ENCODE measurements at regions not wholly inside any gene's neighbourhood (a gene's known extent, or its start where the extent isn't known, plus 50 kb on each side); places are given as distances from the start of the nearest gene placed in this dataset.

DNA sequence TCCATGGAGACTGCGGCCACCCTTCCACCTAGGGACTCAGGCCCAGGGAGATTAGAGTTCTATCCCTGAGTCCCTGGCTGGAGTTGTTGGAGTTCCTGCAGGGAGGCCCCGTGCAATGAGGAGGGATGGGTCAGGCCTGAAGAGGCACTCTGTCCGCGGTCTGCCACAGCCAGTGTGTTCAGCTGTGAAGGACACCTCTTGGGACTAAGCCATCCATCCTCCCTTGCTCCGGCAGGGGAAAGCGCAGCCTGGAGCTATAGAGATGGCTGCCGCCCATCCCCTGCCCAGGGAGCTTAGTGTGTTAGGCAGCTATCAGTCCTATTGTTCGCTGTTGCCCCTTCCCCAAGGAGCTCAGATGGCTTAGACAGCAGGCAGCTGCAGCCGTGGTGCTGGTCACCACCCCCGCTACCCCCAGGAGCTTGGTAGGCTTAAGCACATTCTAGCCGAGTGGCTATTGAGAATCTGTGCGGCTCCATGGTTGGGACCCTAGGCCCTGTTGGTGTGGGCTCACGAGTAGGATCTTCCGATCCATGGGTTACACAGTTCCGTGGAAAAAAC is 141.3 kb downstream of the CYB561 start:
- TF ChIP-seq, protein P1, sequence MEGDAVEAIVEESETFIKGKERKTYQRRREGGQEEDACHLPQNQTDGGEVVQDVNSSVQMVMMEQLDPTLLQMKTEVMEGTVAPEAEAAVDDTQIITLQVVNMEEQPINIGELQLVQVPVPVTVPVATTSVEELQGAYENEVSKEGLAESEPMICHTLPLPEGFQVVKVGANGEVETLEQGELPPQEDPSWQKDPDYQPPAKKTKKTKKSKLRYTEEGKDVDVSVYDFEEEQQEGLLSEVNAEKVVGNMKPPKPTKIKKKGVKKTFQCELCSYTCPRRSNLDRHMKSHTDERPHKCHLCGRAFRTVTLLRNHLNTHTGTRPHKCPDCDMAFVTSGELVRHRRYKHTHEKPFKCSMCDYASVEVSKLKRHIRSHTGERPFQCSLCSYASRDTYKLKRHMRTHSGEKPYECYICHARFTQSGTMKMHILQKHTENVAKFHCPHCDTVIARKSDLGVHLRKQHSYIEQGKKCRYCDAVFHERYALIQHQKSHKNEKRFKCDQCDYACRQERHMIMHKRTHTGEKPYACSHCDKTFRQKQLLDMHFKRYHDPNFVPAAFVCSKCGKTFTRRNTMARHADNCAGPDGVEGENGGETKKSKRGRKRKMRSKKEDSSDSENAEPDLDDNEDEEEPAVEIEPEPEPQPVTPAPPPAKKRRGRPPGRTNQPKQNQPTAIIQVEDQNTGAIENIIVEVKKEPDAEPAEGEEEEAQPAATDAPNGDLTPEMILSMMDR (IDR thresholded peaks at IDR 0.05; ENCODE audit: low read depth, low read length, poor library complexity, severe bottlenecking) = no peak
- no peak for TF ChIP-seq EZH2phosphoT487 (IDR thresholded peaks at IDR 0.05; ENCODE audit: borderline replicate concordance, low read length)
